GM12878 (cell line): ENCODE measurements at regions not wholly inside any gene's neighbourhood (a gene's known extent, or its start where the extent isn't known, plus 50 kb on each side); places are given as distances from the start of the nearest gene placed in this dataset.
A peak's percentile ranks its signal among the peaks of the same experiment; 100 is the strongest.

Source experiments
- ATAC-seq: fragments of 200-7000 bp; cut with Tn5 transposase; 3 replicates; pipeline ENCODE4 v1.9.1; 2020; ENCODE audit warnings: mild to moderate bottlenecking, moderate library complexity
- BruUV-seq: library from RNA; stranded (reverse); fragments of 400-500 nt; replicated peaks from 2 replicates; lab custom pipeline; 2021; lab: Mats Ljungman, UMichigan
- CTCF ChIA-PET: fragments of 300-600 bp; sonication (Branson Sonifier 250); formaldehyde crosslinking; extraction: SDS; loops from one replicate; lab custom pipeline; 2021; ENCODE audit warnings: inconsistent platforms; lab: Yijun Ruan, JAX
- POLR2A ChIA-PET: fragments of 350-600 bp; formaldehyde crosslinking; extraction: SDS; loops from one replicate; lab custom pipeline; 2021; ENCODE audit warnings: inconsistent platforms; lab: Charles Lee
- RAD21 ChIA-PET: fragments of 300-600 bp; sonication (Branson Sonifier 250); formaldehyde crosslinking; loops from one replicate; lab custom pipeline; 2023; ENCODE audit warnings: antibody characterized with exemption; ENCODE audit not compliant: unreplicated experiment; lab: Charles Lee
- SMC1A ChIA-PET: fragments of 300-600 bp; sonication (Branson Sonifier 250); formaldehyde crosslinking; loops from one replicate; lab custom pipeline; 2023; ENCODE audit not compliant: unreplicated experiment, uncharacterized antibody; lab: Charles Lee
- DNase-seq: peaks from one replicate; pipeline ENCODE4 v3.0.0-alpha.2; 2011; ENCODE audit warnings: low read depth, low spot score
- FAIRE-seq: peaks from 3 replicates; lab custom pipeline; 2011; peaks lifted over from hg19 to GRCh38; lab: Jason Lieb, UNC
- H2AFZ ChIP-seq: 2 replicates; pipeline ENCODE4 v1.6.0; 2011; ENCODE audit warnings: low read depth, low read length, control low read depth; ENCODE audit not compliant: control insufficient read depth
- H3K27ac ChIP-seq: 2 replicates; pipeline ENCODE4 v1.5.1; 2011; ENCODE audit warnings: control low read depth; ENCODE audit not compliant: control insufficient read depth, insufficient read depth
- H3K27me3 ChIP-seq, 2 experiments: replicated peaks in 1 of 2; 2 replicates each; pipeline versions ENCODE4 v1.6.0 to v1.6.1; 2011; ENCODE audit warnings: low read length in 1 of 2; ENCODE audit not compliant: control insufficient read depth in 2 of 2, insufficient read depth in 2 of 2
- H3K36me3 ChIP-seq, 2 experiments: 2 replicates each; pipeline ENCODE4 v1.5.1; 2011; ENCODE audit warnings: low read length in 1 of 2; ENCODE audit not compliant: control insufficient read depth in 2 of 2, insufficient read depth in 2 of 2
- H3K4me1 ChIP-seq: 2 replicates; pipeline ENCODE4 v1.6.1; 2011; ENCODE audit warnings: mild to moderate bottlenecking, low read length, moderate library complexity, mixed read lengths; ENCODE audit not compliant: control insufficient read depth, insufficient read depth
- H3K4me2 ChIP-seq: 2 replicates; pipeline ENCODE4 v1.6.0; 2011; ENCODE audit warnings: control low read depth; ENCODE audit not compliant: control insufficient read depth, insufficient read depth
- H3K4me3 ChIP-seq: fragments of 200-600 bp; sonication (generic); 2 replicates; pipeline ENCODE4 v1.5.1; 2016
- H3K79me2 ChIP-seq: 2 replicates; pipeline ENCODE4 v1.6.0; 2011; ENCODE audit warnings: low read length; ENCODE audit not compliant: control insufficient read depth, insufficient read depth
- H3K9ac ChIP-seq: 2 replicates; pipeline ENCODE4 v1.8.0; 2011; ENCODE audit warnings: low read length, control low read depth, mixed read lengths; ENCODE audit not compliant: control insufficient read depth, insufficient read depth
- H3K9me3 ChIP-seq: replicated peaks from 3 replicates; pipeline ENCODE4 v1.5.1; 2011; ENCODE audit warnings: mild to moderate bottlenecking, low read length; ENCODE audit not compliant: control insufficient read depth, insufficient read depth
- H4K20me1 ChIP-seq: 2 replicates; pipeline ENCODE4 v1.6.0; 2011; ENCODE audit not compliant: control insufficient read depth, insufficient read depth
- BCL3 ChIP-seq: IDR thresholded peaks from 2 replicates; pipeline ENCODE4 v1.6.1; 2011; ENCODE audit warnings: borderline replicate concordance, low read depth, mild to moderate bottlenecking, moderate library complexity, low read length; ENCODE audit not compliant: insufficient read depth, poor library complexity, severe bottlenecking
- CEBPB ChIP-seq, 2 experiments: fragments of 150-350 bp in 1 of 2; IDR thresholded peaks; 2 replicates each; pipeline ENCODE4 v1.6.1; 2012 to 2014; ENCODE audit warnings: low read depth in 2 of 2, low read length in 2 of 2, borderline replicate concordance in 1 of 2, inconsistent platforms in 1 of 2
- KDM1A ChIP-seq: fragments of 200-600 bp; sonication (generic); IDR thresholded peaks from 2 replicates; pipeline ENCODE4 v1.6.1; 2016; ENCODE audit warnings: borderline replicate concordance
- MXI1 ChIP-seq: fragments of 150-350 bp; IDR thresholded peaks from 2 replicates; pipeline ENCODE4 v1.6.1; 2011; ENCODE audit warnings: low read depth, mild to moderate bottlenecking, inconsistent platforms, low read length, improper control_type of control experiment
- NBN ChIP-seq: fragments of 450-650 bp; IDR thresholded peaks from 2 replicates; pipeline ENCODE4 v1.6.1; 2016
- NFXL1 ChIP-seq: fragments of 450-650 bp; IDR thresholded peaks from 2 replicates; pipeline ENCODE4 v1.6.1; 2017; ENCODE audit warnings: antibody characterized with exemption, mild to moderate bottlenecking, borderline replicate concordance
- POU2F2 ChIP-seq: IDR thresholded peaks from 3 replicates; pipeline ENCODE4 v1.6.1; 2011; ENCODE audit warnings: low read depth, mild to moderate bottlenecking, low read length, borderline replicate concordance
- RAD21 ChIP-seq: IDR thresholded peaks from 2 replicates; pipeline ENCODE4 v1.6.1; 2011; ENCODE audit warnings: mild to moderate bottlenecking, low read depth, low read length, moderate library complexity; ENCODE audit not compliant: insufficient read depth
- SIN3A ChIP-seq: IDR thresholded peaks from 2 replicates; pipeline ENCODE4 v1.6.1; 2012; ENCODE audit warnings: low read depth, low read length, improper control_type of control experiment
- ZNF274 ChIP-seq: IDR thresholded peaks from one replicate; pipeline ENCODE4 v1.8.0; 2011; ENCODE audit not compliant: insufficient read length, insufficient read depth
- WGBS: methylation state at CpG from one replicate; pipeline ENCODE4 v1.1.6; 2016; ENCODE audit warnings: low lambda C conversion rate; ENCODE audit not compliant: insufficient replicate concordance, insufficient coverage; ENCODE audit errors: missing lambda C conversion rate; 5-methylcytosine and 5-hydroxymethylcytosine counted together
- in situ Hi-C: fragments of 300-500 bp; cut with MboI; formaldehyde crosslinking; loops from 9 replicates; pipeline ENCODE4 v1.14.3; 2018; ENCODE audit warnings: mixed read lengths
- intact Hi-C: fragments of 100-400 bp; cut with micrococcal nuclease; formaldehyde crosslinking; loops from one replicate; pipeline ENCODE4 v1.14.2; 2022; ENCODE audit not compliant: unreplicated experiment

GRCh38 chr2:57465067-57465466 lies 581.5 kb upstream of the VRK2 start:
- ChIA-PET POLR2A (no interaction called here), RAD21 (no interaction called here), CTCF (no interaction called here), SMC1A (no interaction called here)
- BruUV-seq, result no TSS peak
- Histone ChIP-seq H3K4me1 (no peaks in the 10 kb centered on the region), H3K27ac (no peak overlapping the region), H3K79me2 (no peaks in the 10 kb centered on the region), H3K27me3 (no peaks in the 10 kb centered on the region), H3K4me2 (no peak overlapping the region), H4K20me1 (no peaks in the 10 kb centered on the region), H3K9me3 (no peaks in the 10 kb centered on the region), H3K36me3 (no peaks in the 10 kb centered on the region), H3K9ac (no peak overlapping the region), H3K4me3 (no peak overlapping the region), H2AFZ (no peak overlapping the region)
- intact Hi-C loops (no loop called here), in situ Hi-C loops (no loop called here)
- TF ChIP-seq CEBPB (IDR thresholded peaks at IDR 0.05; ENCODE audit: borderline replicate concordance in 1 of 2, low read depth in 2 of 2, low read length in 2 of 2), result no peak
- no peak for TF ChIP-seq KDM1A
- no peak for TF ChIP-seq MXI1
- TF ChIP-seq ZNF274, result no peak
- no peak for TF ChIP-seq SIN3A
- no peak for TF ChIP-seq RAD21
- TF ChIP-seq POU2F2, result no peak
- TF ChIP-seq BCL3, result no peak
- TF ChIP-seq NBN, result no peak
- no peak for TF ChIP-seq NFXL1
- FAIRE-seq, result no peak
- ATAC-seq, result 0 out of 3 replicates have a peak, but pooled peaks have one; percentile 41
- WGBS, result 66% methylated on average over 6 of the region's 6 CpGs
- DNase-seq, result no peak
